Mesodermal cell (in vitro differentiated cells): ENCODE measurements at regions not wholly inside any gene's neighbourhood (a gene's known extent, or its start where the extent isn't known, plus 50 kb on each side); places are given as distances from the start of the nearest gene placed in this dataset.

Source experiments
- H3K27ac ChIP-seq: 2 replicates; pipeline ENCODE4 v1.7.0; 2013; ENCODE audit warnings: mild to moderate bottlenecking, low read depth, low read length, moderate library complexity; ENCODE audit not compliant: severe bottlenecking
- H3K36me3 ChIP-seq: 2 replicates; pipeline ENCODE4 v1.7.1; 2013; ENCODE audit warnings: mild to moderate bottlenecking, low read length, moderate library complexity; ENCODE audit not compliant: control insufficient read depth, insufficient read depth
- H3K4me1 ChIP-seq: one replicate; pipeline ENCODE4 v1.7.1; 2013; ENCODE audit warnings: mild to moderate bottlenecking, low read length; ENCODE audit not compliant: insufficient read depth, control insufficient read depth, poor library complexity, severe bottlenecking
- H3K4me3 ChIP-seq: 2 replicates; pipeline ENCODE4 v1.7.0; 2013; ENCODE audit warnings: low read length, control low read depth, mild to moderate bottlenecking; ENCODE audit not compliant: insufficient read depth, poor library complexity, severe bottlenecking; ENCODE audit errors: extremely low read depth
- H3K9me3 ChIP-seq: 2 replicates; pipeline ENCODE4 v1.7.1; 2013; ENCODE audit warnings: mild to moderate bottlenecking, low read length, moderate library complexity; ENCODE audit not compliant: control insufficient read depth
- WGBS, 2 experiments: methylation state at CpG; one replicate each; pipeline ENCODE4 v1.1.5; 2013; ENCODE audit warnings: missing lambda C conversion rate in 2 of 2; ENCODE audit not compliant: insufficient coverage in 2 of 2; 5-methylcytosine and 5-hydroxymethylcytosine counted together

DNA sequence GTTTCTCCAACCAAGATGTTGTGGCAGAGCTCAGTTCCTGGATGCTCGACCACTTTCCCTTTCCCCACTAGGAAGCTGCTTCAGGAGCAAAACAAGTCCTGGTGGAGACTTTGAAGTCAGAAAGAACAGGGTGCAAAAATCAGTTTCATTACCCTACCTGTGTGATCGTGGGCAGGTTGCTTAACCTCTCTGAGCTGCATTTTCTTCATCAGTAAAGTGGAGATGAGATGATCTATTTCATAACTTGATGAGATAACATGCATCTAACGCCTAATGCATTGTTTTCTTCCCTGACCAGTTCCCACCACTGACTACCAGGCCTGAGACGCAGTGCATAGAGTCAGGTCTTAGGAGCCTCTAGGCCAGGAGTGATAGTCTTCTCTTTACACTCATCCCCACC lies 470.0 kb downstream of the SOX6 start:
- H3K36me3 ChIP-seq, result no peaks in the 10 kb centered on the region
- H3K4me1 ChIP-seq, result peaks cover 28% of the 10 kb centered on the region
- no peak overlapping the region for H3K4me3 ChIP-seq
- 78 to 88% methylated on average over 1 to 4 of the region's 4 CpGs for WGBS, 2 experiments
- no peaks in the 10 kb centered on the region for H3K9me3 ChIP-seq
- H3K27ac ChIP-seq, result no peak overlapping the region

DNA sequence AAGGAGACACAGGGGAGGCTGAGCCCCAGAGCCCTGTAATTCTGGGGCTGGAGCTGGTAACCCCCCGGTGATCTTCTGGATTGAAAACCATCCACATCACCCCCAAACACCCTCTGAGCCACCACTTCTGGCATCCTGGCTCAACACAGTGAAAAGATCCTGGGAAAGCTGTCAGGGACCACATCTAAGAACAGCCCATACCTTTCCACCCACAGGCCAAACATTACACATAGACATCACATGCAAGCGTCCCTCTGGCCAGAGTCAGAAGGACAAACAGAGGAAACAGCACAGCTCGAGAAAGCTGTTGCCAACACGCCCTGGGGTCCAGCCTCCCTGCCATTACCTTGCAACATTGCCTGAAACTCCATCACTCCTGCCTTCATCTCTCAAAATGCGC lies 469.5 kb downstream of the SOX6 start:
- no peaks in the 10 kb centered on the region for H3K36me3 ChIP-seq
- peaks cover 28% of the 10 kb centered on the region for H3K4me1 ChIP-seq
- no peak overlapping the region for H3K4me3 ChIP-seq
- 90 to 97% methylated on average over 3 to 4 of the region's 5 CpGs for WGBS, 2 experiments
- H3K9me3 ChIP-seq, result no peaks in the 10 kb centered on the region
- peak overlapping the region; percentile 37 for H3K27ac ChIP-seq

DNA sequence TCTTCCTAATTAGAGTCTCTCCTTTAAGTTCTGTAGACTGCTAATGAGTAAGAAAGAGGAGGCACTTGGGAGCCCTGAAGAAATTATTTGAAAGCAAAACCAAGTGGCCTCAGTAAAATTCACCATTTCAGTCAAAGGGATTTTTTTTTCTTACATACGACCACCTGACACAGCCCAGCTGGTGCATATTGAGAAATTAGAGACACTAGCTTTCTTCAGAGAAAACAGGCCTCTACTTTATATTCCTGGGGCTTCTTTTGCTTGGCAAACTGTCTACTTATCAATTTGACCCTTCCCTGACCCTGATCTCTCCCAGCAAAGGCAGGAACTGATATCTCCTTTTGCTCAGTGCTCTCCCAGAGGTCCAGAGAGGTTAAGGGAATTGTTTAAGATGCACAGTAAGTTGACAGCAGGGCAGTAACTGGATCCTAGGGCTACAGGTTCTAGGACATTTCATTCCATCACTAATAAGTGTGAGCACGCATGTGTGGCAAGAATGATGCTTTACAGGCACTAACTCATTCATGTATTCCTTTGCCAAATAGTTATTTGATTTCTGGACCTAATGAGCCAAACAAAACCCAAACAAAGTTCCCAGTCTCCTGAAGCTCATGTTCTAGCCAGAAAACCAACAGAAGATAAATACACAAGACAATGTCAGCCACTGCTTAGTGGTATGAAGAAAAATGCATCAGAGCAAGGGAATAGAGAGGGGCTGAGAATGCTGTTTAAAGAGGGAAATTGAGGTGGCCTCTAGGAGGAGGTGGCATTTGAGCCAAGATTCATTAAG lies 467.6 kb downstream of the SOX6 start:
- Histone ChIP-seq H3K36me3 (no peaks in the 10 kb centered on the region), H3K4me1 (peaks cover 42% of the 10 kb centered on the region), H3K27ac (no peak overlapping the region), H3K4me3 (no peak overlapping the region), H3K9me3 (no peaks in the 10 kb centered on the region)
- 100% methylated on average over 2 of the region's 2 CpGs; no CpG with 5 or more reads in 1 of the 2 experiments for WGBS, 2 experiments

DNA sequence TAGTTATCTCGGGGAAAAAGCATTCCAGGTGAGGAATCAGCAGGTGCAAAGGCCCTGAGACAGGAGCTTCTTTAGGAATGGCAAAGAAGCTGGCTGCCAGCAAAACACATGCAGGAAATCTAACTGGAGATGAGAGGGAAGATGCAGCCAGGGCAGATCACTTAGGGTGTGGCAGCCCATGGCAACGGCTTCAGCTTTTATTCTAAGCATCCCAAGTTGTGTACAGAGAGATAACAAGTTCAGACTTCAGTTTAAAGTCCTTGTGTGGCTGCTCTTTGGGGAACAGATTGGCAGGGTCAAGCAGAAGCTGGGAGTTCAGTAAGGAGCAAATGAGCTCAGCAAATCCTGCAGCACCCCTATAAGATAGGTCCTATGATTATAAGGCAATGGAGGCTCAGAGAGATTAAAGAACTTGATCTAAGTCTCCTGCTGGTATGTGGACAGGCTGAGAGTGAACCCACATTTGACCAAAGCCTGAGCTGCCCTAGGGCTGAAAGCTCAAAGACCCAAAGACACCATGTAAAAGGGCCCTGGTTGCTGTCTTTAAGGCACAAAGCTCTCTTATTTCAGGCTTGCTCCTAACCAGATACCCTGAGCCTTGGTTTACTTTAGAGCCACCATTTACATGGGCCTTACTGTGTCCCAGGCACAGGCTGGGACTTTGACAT lies 466.8 kb downstream of the SOX6 start:
- Histone ChIP-seq H3K27ac (peak overlapping the region; percentile 55), H3K4me3 (no peak overlapping the region), H3K4me1 (peaks cover 39% of the 10 kb centered on the region), H3K36me3 (no peaks in the 10 kb centered on the region), H3K9me3 (no peaks in the 10 kb centered on the region)
- 88 to 93% methylated on average over 2 of the region's 2 CpGs for WGBS, 2 experiments

DNA sequence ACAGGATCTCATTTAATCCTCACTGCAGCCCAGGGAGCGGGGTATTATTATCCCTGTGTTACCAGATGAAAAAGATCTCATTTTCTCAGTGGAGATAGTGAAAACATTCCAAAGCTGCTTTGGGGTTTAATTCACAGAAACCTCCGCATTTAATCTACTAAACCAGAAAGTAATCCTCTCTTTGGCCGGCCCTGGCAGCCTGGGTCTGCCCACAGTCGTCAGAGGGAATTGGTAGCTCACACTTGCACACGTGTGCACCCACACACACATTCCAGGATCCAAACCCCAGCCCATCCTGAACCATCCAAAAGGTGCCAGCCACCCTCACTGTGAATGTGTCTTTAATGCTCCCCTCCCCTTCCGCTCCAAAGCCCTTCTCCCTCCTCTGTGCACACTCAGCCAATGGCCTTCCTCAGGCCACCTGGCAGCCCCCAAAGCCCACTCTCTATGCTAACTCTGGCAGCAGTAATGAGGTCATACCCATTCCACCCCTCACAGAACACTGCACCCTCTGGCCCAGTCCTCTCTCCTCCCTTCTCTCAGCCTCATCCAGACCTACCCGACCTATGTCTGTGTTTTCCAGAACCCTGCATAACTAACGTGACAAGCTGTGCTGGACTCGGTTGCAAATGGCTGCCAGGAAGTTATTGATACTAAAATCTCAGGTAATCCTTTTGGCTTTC lies 466.2 kb downstream of the SOX6 start:
- Histone ChIP-seq H3K4me3 (no peak overlapping the region), H3K36me3 (no peaks in the 10 kb centered on the region), H3K9me3 (no peaks in the 10 kb centered on the region), H3K4me1 (peaks cover 33% of the 10 kb centered on the region), H3K27ac (peak overlapping the region; percentile 55)
- WGBS, 2 experiments, result 82 to 89% methylated on average over 8 to 9 of the region's 9 CpGs

DNA sequence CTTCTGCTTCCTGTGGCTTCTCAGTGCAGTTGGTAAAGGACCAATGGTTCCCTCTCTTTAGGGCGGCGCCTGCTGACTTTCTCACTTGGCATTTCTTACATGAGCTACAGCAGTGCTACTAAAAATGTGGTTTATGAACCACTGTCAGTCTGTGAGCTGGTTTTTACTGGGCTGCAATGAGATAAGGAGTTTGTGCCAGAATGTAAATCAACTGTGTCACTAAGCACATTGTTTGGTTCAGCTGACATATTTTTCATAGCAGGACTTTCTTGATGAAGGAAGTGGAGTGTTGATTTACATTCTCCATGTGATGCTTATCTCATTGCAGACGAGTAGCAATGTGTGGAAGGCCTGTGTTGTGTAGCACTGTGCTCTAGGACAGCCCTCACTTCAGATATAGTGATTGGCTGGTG lies 463.3 kb downstream of the SOX6 start:
- H3K4me3 ChIP-seq, result no peak overlapping the region
- peaks cover 38% of the 10 kb centered on the region for H3K4me1 ChIP-seq
- H3K9me3 ChIP-seq, result no peaks in the 10 kb centered on the region
- peak overlapping the region; percentile 76 for H3K27ac ChIP-seq
- H3K36me3 ChIP-seq, result no peaks in the 10 kb centered on the region
- 48% methylated on average over 3 of the region's 3 CpGs; no CpG with 5 or more reads in 1 of the 2 experiments for WGBS, 2 experiments

DNA sequence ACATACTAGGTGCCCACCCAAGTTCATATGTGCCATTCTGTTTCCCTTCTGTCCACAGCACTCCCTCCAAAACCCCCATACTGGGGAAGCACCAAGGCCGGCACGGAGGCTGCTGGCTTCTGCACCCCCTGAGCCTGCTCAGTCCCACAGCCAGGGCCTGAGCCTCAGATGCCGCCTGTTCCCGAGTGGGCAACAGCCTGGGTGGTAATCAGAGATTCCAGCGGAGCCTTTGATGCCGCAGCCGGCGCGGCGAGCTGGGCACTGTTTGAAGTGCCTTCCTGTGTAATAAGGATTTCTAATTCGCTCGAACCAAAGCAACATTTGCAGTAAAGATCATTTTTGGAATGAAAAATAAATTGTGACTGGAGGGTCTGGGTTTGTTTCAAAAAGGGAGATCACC lies 460.3 kb downstream of the SOX6 start:
- H3K9me3 ChIP-seq, result no peaks in the 10 kb centered on the region
- H3K4me1 ChIP-seq, result peaks cover 28% of the 10 kb centered on the region
- no peak overlapping the region for H3K4me3 ChIP-seq
- 83 to 95% methylated on average over 2 to 7 of the region's 12 CpGs for WGBS, 2 experiments
- H3K36me3 ChIP-seq, result no peaks in the 10 kb centered on the region
- no peak overlapping the region for H3K27ac ChIP-seq

DNA sequence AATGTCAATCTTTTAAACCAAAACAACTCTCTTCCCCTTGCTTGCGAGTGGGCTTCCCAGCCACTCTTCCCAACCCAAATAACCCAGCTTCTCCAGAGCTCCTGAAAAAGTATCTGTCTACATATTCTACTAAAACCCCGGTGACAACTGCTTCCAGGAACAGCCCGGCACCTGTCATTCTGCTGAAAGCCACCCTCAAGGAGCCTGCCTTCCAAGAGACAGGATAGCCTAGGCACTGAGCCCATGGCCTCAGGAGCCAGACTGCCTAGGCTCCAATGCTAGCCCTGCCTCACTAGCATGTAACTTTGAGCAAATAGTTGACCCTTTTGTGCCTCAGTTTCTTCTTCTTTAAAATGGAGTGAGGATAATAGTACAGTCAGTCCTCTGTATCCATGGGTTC lies 459.8 kb downstream of the SOX6 start:
- Histone ChIP-seq H3K27ac (no peak overlapping the region), H3K4me3 (no peak overlapping the region), H3K36me3 (no peaks in the 10 kb centered on the region), H3K4me1 (peaks cover 33% of the 10 kb centered on the region), H3K9me3 (no peaks in the 10 kb centered on the region)
- 76 to 100% methylated on average over 1 to 3 of the region's 3 CpGs for WGBS, 2 experiments

DNA sequence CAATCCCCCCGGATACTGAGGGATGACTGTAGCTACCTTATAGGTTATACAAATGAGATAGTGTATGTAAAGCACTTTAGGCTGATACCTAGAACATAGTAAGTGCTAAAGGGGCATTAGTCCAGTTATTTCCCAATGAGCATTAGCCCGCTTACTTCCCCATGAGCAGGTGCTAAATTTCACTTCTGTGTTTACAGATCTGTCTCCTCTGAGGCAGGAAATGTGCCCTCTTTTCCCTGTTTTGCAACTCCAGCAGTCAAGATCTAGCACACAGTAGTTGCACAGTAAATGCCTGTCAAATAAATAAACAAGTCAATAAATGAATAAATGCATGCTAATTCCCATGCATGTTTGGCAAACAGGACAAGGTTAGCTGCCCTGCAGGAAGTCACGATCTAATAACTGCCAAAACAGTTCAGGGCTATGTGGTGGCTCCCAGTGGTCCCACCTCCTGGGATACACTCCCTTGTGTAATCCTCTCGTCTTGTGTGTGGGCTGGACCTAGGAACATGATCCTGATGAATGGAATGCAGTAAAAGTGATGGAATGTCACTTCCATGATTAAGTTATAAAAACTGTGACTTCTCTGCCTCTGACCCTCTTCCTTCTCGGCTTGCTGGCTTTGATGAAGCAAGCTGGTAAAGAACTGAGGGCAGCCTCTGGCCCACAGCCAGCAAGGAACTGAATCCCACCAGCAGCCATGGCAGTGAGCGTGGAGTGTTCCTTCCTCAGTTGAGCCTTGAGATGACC lies 459.0 kb downstream of the SOX6 start:
- Histone ChIP-seq H3K36me3 (no peaks in the 10 kb centered on the region), H3K27ac (no peak overlapping the region)
- 88 to 91% methylated on average over 5 of the region's 6 CpGs for WGBS, 2 experiments

DNA sequence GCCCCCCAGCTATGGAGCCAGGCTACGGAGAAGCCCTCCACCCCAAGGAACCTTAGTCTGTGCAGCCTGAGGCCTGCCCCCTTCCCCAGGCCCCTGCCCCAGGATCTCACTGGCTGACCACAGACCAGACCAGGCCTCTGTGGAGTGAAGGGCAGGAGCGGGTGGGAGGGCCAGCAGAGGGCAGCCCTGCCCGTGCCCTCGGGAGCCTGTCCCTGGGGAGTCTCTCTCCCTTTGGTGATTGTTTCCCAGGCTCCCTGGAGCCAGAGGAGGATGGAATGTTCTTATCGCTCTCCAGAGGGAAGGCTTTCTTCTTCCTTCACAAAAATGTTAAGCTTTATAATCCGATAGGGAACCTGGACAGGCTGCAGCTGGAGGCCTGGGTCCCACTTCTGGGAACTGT lies 455.3 kb downstream of the SOX6 start:
- H3K27ac ChIP-seq, result peak overlapping the region; percentile 81
- no peak overlapping the region for H3K4me3 ChIP-seq
- peaks cover 24% of the 10 kb centered on the region for H3K4me1 ChIP-seq
- 60 to 80% methylated on average over 1 to 2 of the region's 6 CpGs for WGBS, 2 experiments
- H3K36me3 ChIP-seq, result no peaks in the 10 kb centered on the region
- no peaks in the 10 kb centered on the region for H3K9me3 ChIP-seq

More for the DNA sequence above, 459.0 kb downstream of the SOX6 start:
- peaks cover 38% of the 10 kb centered on the region for H3K4me1 ChIP-seq
- H3K9me3 ChIP-seq, result no peaks in the 10 kb centered on the region
- no peak overlapping the region for H3K4me3 ChIP-seq
